ENCODE measurements at regions not wholly inside any gene's neighbourhood (a gene's known extent, or its start where the extent isn't known, plus 50 kb on each side); places are given as distances from the start of the nearest gene placed in this dataset.

- TF ChIP-seq TAF1 (IDR thresholded peaks at IDR 0.05; ENCODE audit: borderline replicate concordance, insufficient read depth, low read length) = no peak
- no peak for TF ChIP-seq FOXP2 (optimal IDR thresholded peaks at IDR 0.05; ENCODE audit: borderline replicate concordance, extremely low read depth, extremely low read length, insufficient read depth)
These were observed 152.2 kb upstream of the RASSF8 start for GRCh38 chr12:25806271-25806670.
